ENCODE measurements at regions not wholly inside any gene's neighbourhood (a gene's known extent, or its start where the extent isn't known, plus 50 kb on each side); places are given as distances from the start of the nearest gene placed in this dataset.

DNA sequence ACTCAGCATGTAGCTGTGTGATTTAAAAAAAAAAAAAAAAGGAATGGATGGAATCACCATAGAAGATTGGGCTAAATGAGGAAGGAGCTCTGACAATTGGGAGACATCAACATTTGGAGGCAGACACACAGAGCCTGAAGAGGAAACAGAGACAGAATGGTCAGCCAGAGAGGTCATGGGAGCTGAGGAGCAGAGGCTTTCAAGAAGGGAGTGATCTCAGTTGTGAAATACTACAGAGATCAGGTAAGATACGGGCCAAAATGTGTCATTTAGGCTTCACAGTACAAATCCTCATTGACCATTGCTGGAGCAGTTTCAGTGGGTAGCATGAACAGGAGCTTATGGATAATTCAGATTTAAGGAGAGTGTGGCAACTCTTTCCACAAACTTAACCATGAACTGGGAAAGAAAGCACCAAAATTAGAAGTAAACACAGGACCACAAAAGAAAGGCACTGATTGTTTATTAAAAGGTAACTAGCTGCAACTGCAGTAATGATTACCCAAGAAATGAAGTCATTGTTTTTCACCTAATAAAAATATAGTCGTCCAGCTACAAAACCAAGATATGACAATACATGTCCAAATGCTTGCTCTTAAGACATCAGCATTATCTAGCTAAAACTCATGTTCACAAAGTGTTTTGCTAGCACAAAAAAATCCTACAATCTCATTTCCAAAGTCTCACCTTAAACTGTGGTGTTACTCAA lies 203.2 kb downstream of the DHX15 start:
- no peak overlapping the region for H3K4me3 ChIP-seq (ENCODE audit: low read depth, low read length)
- TF ChIP-seq CTCF (IDR thresholded peaks at IDR 0.05; ENCODE audit: low read depth, low read length) = no peak
- in situ Hi-C loops (cut with HindIII; ENCODE audit: low sequenced_read_pairs) = no loop called here
- no peak for DNase-seq (ENCODE audit: low read depth, low spot score)

DNA sequence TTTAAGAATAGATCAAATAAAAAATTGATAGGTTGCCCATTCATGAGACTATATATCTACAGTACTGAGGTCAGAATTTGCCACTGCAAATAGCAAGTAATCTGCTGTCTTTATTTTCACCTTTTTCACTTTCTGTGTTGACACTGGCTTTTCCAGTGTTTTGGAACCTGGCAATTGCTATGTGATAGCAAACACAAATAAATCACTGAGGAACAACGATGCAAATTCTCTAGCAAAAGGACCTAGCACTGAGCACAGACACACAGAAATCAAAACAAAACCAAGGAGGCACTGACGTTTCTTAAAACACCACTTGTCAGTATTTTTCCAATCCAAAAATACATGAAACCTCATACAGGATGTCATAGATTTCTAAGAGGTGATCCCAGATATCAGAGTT lies 210.7 kb downstream of the DHX15 start:
- no peak overlapping the region for H3K4me3 ChIP-seq (ENCODE audit: low read depth, low read length)
- in situ Hi-C loops (cut with HindIII; ENCODE audit: low sequenced_read_pairs) = no loop called here
- no peak for DNase-seq (ENCODE audit: low read depth, low spot score)
- TF ChIP-seq CTCF (IDR thresholded peaks at IDR 0.05; ENCODE audit: low read depth, low read length) = no peak

- TF ChIP-seq CTCF (IDR thresholded peaks at IDR 0.05; ENCODE audit: low read depth, low read length) = no peak
- in situ Hi-C loops (cut with HindIII; ENCODE audit: low sequenced_read_pairs) = no loop called here
- no peak overlapping the region for H3K4me3 ChIP-seq (ENCODE audit: low read depth, low read length)
- no peak for DNase-seq (ENCODE audit: low read depth, low spot score)
Observed at GRCh38 chr4:24372881-24373280, 211.5 kb downstream of the DHX15 start.

DNA sequence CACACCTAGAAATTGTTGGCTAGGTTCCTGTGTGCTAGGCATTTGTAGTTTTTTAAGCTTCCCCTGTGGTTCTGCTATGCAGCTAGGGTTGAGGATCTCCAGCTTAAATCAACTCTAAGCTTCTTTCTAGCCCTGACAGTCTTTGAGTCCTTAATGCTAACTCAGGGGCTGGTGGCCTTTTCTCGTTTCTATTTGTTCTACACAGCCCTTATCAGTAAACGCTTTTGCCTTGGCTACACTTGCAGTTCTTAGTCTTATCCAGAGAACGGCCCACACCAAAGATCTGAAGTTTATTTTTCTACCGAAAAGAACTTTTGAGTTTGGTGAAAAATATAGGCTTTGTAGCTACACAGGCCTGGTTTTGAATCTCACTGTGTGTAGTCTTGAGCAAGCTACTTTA lies 212.0 kb downstream of the DHX15 start:
- no peak for TF ChIP-seq CTCF (IDR thresholded peaks at IDR 0.05; ENCODE audit: low read depth, low read length)
- in situ Hi-C loops (cut with HindIII; ENCODE audit: low sequenced_read_pairs) = no loop called here

GRCh38 chr4:24370421-24370820 lies 213.9 kb downstream of the DHX15 start:
- H3K4me3 ChIP-seq (ENCODE audit: low read depth, low read length) = no peak overlapping the region
- DNase-seq (ENCODE audit: low read depth, low spot score) = no peak
- TF ChIP-seq CTCF (IDR thresholded peaks at IDR 0.05; ENCODE audit: low read depth, low read length) = no peak
- in situ Hi-C loops (cut with HindIII; ENCODE audit: low sequenced_read_pairs) = no loop called here

More for the DNA sequence above, 212.0 kb downstream of the DHX15 start:
- DNase-seq (ENCODE audit: low read depth, low spot score) = no peak
- H3K4me3 ChIP-seq (ENCODE audit: low read depth, low read length) = no peak overlapping the region

GRCh38 chr4:24369507-24370029 lies 214.8 kb downstream of the DHX15 start:
- in situ Hi-C loops (cut with HindIII; ENCODE audit: low sequenced_read_pairs) = no loop called here
- DNase-seq (ENCODE audit: low read depth, low spot score) = no peak
- no peak overlapping the region for H3K4me3 ChIP-seq (ENCODE audit: low read depth, low read length)
- TF ChIP-seq CTCF (IDR thresholded peaks at IDR 0.05; ENCODE audit: low read depth, low read length) = no peak
